Smooth muscle cell (in vitro differentiated cells): ENCODE measurements at regions not wholly inside any gene's neighbourhood (a gene's known extent, or its start where the extent isn't known, plus 50 kb on each side); places are given as distances from the start of the nearest gene placed in this dataset.

Experiments used
- DNase-seq: peaks from one replicate; lab custom pipeline; 2025; ENCODE audit not compliant: unreplicated experiment; lab: John Stamatoyannopoulos, UW
- H2AFZ ChIP-seq: fragments of 200-600 bp; sonication (generic); 2 replicates; pipeline ENCODE4 v1.6.0; 2016; ENCODE audit warnings: antibody characterized with exemption, low read depth, mild to moderate bottlenecking
- H3F3A ChIP-seq: fragments of 200-600 bp; sonication (generic); 2 replicates; pipeline ENCODE4 v1.6.0; 2017; ENCODE audit warnings: antibody characterized with exemption, low read depth
- H3K27ac ChIP-seq: fragments of 200-600 bp; sonication (generic); 2 replicates; pipeline ENCODE4 v1.5.1; 2016; ENCODE audit warnings: low read depth, mild to moderate bottlenecking
- H3K27me3 ChIP-seq: fragments of 200-600 bp; sonication (generic); 2 replicates; pipeline ENCODE4 v1.6.1; 2016; ENCODE audit warnings: low read depth, mild to moderate bottlenecking
- H3K36me3 ChIP-seq: fragments of 200-600 bp; sonication (generic); 2 replicates; pipeline ENCODE4 v1.5.1; 2016; ENCODE audit warnings: low read depth
- H3K4me1 ChIP-seq: fragments of 200-600 bp; sonication (generic); 2 replicates; pipeline ENCODE4 v1.5.1; 2016; ENCODE audit warnings: low read depth
- H3K4me2 ChIP-seq: fragments of 200-600 bp; sonication (generic); 2 replicates; pipeline ENCODE4 v1.6.0; 2016; ENCODE audit warnings: mild to moderate bottlenecking
- H3K4me3 ChIP-seq: fragments of 200-600 bp; sonication (generic); 2 replicates; pipeline ENCODE4 v1.5.1; 2016; ENCODE audit warnings: mild to moderate bottlenecking
- H3K79me2 ChIP-seq: fragments of 200-600 bp; sonication (generic); 2 replicates; pipeline ENCODE4 v1.6.0; 2016; ENCODE audit warnings: low read depth, mild to moderate bottlenecking
- H3K9ac ChIP-seq: fragments of 200-600 bp; sonication (generic); 2 replicates; pipeline ENCODE4 v1.6.0; 2016; ENCODE audit warnings: low read depth
- H3K9me3 ChIP-seq: fragments of 200-600 bp; sonication (generic); replicated peaks from 2 replicates; pipeline ENCODE4 v1.5.1; 2016; ENCODE audit warnings: low read depth
- H4K20me1 ChIP-seq: fragments of 200-600 bp; sonication (generic); 2 replicates; pipeline ENCODE4 v1.6.0; 2016; ENCODE audit warnings: low read depth
- WGBS: methylation state at CpG from one replicate; pipeline ENCODE4 v1.1.7; 2016; ENCODE audit warnings: low lambda C conversion rate; 5-methylcytosine and 5-hydroxymethylcytosine counted together
- TF ChIP-seq, protein P1 (sequence below): fragments of 200-600 bp; sonication (generic); IDR thresholded peaks from 2 replicates; pipeline ENCODE4 v1.5.1; 2017; ENCODE audit warnings: borderline replicate concordance, mild to moderate bottlenecking, antibody characterized with exemption; ENCODE audit not compliant: insufficient read depth, poor library complexity, severe bottlenecking

GRCh38 chr9:87083986-87084385 is 136.7 kb upstream of the GAS1 start:
- Histone ChIP-seq H3K27me3 (no peaks in the 10 kb centered on the region), H3K4me3 (no peak overlapping the region), H3K9ac (no peak overlapping the region), H3K4me1 (peaks cover 5% of the 10 kb centered on the region), H3K4me2 (no peak overlapping the region), H3K27ac (no peak overlapping the region), H3F3A (peaks cover 24% of the 10 kb centered on the region), H3K36me3 (no peaks in the 10 kb centered on the region), H3K9me3 (no peaks in the 10 kb centered on the region), H3K79me2 (no peaks in the 10 kb centered on the region), H2AFZ (no peak overlapping the region), H4K20me1 (no peaks in the 10 kb centered on the region)
- no peak for DNase-seq
- TF ChIP-seq, protein P1, sequence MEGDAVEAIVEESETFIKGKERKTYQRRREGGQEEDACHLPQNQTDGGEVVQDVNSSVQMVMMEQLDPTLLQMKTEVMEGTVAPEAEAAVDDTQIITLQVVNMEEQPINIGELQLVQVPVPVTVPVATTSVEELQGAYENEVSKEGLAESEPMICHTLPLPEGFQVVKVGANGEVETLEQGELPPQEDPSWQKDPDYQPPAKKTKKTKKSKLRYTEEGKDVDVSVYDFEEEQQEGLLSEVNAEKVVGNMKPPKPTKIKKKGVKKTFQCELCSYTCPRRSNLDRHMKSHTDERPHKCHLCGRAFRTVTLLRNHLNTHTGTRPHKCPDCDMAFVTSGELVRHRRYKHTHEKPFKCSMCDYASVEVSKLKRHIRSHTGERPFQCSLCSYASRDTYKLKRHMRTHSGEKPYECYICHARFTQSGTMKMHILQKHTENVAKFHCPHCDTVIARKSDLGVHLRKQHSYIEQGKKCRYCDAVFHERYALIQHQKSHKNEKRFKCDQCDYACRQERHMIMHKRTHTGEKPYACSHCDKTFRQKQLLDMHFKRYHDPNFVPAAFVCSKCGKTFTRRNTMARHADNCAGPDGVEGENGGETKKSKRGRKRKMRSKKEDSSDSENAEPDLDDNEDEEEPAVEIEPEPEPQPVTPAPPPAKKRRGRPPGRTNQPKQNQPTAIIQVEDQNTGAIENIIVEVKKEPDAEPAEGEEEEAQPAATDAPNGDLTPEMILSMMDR: no peak
- WGBS: 90% methylated on average over 13 of the region's 13 CpGs

GRCh38 chr9:87084407-87084806 is 137.1 kb upstream of the GAS1 start:
- Histone ChIP-seq H3K4me1 (peaks cover 5% of the 10 kb centered on the region), H2AFZ (no peak overlapping the region), H3K9me3 (no peaks in the 10 kb centered on the region), H3K79me2 (no peaks in the 10 kb centered on the region), H3K36me3 (no peaks in the 10 kb centered on the region), H3K9ac (no peak overlapping the region), H3K27me3 (no peaks in the 10 kb centered on the region), H3F3A (peaks cover 23% of the 10 kb centered on the region), H3K4me3 (no peak overlapping the region), H3K27ac (no peak overlapping the region), H3K4me2 (no peak overlapping the region), H4K20me1 (no peaks in the 10 kb centered on the region)
- TF ChIP-seq, protein P1: no peak
- DNase-seq: no peak
- 98% methylated on average over 12 of the region's 12 CpGs for WGBS

DNA sequence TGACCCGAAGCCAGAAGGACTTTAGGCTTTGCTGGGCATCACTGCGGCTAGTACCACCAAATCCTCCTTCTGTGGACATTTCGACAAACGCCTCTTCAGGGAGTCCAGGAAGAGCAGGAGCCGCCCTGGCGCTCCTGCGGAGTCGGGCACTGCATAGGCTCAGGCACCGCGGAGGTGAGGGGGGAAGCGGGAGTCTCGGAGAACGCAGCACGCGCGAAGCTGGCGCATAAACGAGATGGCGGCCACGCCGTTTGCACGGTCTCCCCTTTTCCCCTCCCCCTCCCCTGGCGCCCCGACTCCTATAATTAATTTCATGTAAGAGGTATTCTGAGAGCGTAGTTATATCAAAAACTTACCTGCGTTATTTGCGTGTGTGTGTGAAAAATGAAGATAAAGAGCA is 137.8 kb upstream of the GAS1 start:
- H3K4me1 ChIP-seq: peaks cover 5% of the 10 kb centered on the region
- no peaks in the 10 kb centered on the region for H3K9me3 ChIP-seq
- WGBS: 97% methylated on average over 26 of the region's 27 CpGs
- no peak overlapping the region for H2AFZ ChIP-seq
- H3K4me2 ChIP-seq: no peak overlapping the region
- H4K20me1 ChIP-seq: no peaks in the 10 kb centered on the region
- no peak overlapping the region for H3K27ac ChIP-seq
- H3K4me3 ChIP-seq: no peak overlapping the region
- no peaks in the 10 kb centered on the region for H3K27me3 ChIP-seq
- H3K79me2 ChIP-seq: no peaks in the 10 kb centered on the region
- no peaks in the 10 kb centered on the region for H3K36me3 ChIP-seq
- no peak overlapping the region for H3K9ac ChIP-seq
- TF ChIP-seq, protein P1: no peak
- peaks cover 16% of the 10 kb centered on the region for H3F3A ChIP-seq
- no peak for DNase-seq

DNA sequence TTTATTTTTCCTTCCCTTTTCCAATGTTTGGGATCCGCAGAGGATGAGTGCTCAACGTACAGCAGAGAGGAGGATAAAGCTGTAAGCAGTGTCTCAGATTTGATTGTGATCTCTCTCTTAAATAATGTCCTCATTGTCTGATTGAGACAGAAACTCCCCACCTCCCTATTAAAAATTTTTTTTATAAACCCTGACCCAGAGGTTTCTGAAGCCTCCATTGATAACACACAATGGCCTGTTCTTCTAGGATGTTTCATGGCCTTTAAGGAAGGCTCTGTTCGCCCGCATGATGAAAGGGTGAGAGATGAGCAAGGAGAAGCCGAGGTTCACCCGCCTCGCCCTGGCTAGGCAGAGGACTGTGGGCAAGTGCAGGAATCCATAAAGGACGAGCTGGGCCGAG is 138.2 kb upstream of the GAS1 start:
- H3K36me3 ChIP-seq: no peaks in the 10 kb centered on the region
- no peaks in the 10 kb centered on the region for H3K9me3 ChIP-seq
- H3K27me3 ChIP-seq: no peaks in the 10 kb centered on the region
- TF ChIP-seq, protein P1: no peak
- H3K27ac ChIP-seq: no peak overlapping the region
- no peak overlapping the region for H2AFZ ChIP-seq
- no peaks in the 10 kb centered on the region for H3K79me2 ChIP-seq
- H3K4me2 ChIP-seq: no peak overlapping the region
- peaks cover 5% of the 10 kb centered on the region for H3K4me1 ChIP-seq
- H3F3A ChIP-seq: peaks cover 12% of the 10 kb centered on the region
- H4K20me1 ChIP-seq: no peaks in the 10 kb centered on the region
- no peak overlapping the region for H3K4me3 ChIP-seq
- WGBS: 92% methylated on average over 9 of the region's 9 CpGs
- H3K9ac ChIP-seq: no peak overlapping the region
- DNase-seq: no peak
